HL-60 (cell line): ENCODE measurements at regions not wholly inside any gene's neighbourhood (a gene's known extent, or its start where the extent isn't known, plus 50 kb on each side); places are given as distances from the start of the nearest gene placed in this dataset.

ENCODE experiments used
- POLR2AphosphoS5 ChIP-seq: IDR thresholded peaks from 2 replicates; pipeline ENCODE4 v1.6.1; 2012; ENCODE audit warnings: low read depth
- SPI1 ChIP-seq: IDR thresholded peaks from 2 replicates; pipeline ENCODE4 v1.6.1; 2012; ENCODE audit warnings: low read depth, mild to moderate bottlenecking, borderline replicate concordance
- TF ChIP-seq, protein P1 (sequence below): IDR thresholded peaks from one replicate; pipeline ENCODE4 v1.5.1; 2011; ENCODE audit warnings: low read length, control low read depth, inconsistent platforms; ENCODE audit not compliant: insufficient read depth
- TF ChIP-seq, protein P2 (sequence below): IDR thresholded peaks from 2 replicates; pipeline ENCODE4 v1.6.1; 2012; ENCODE audit warnings: low read depth; ENCODE audit not compliant: insufficient replicate concordance

DNA sequence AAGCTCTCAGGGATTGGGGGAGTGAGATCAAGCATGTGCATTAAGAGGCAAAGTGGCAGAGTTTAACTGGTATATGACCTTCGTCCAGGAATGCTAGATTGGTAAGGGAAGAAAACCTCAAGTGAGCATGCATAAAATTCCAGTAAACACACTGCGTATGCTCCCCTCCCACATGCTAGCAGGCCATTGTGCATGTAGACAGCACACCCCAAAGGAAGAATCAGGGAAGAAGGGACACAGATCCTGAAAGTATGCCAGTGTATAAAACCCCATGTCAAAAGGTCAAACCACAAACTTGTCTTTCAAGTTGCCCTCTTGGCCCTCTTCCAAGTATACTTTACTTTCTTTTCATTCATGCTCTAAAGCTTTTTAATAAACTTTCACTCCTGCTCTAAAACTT is 405.2 kb upstream of the CNKSR2 start:
- TF ChIP-seq, protein P1, sequence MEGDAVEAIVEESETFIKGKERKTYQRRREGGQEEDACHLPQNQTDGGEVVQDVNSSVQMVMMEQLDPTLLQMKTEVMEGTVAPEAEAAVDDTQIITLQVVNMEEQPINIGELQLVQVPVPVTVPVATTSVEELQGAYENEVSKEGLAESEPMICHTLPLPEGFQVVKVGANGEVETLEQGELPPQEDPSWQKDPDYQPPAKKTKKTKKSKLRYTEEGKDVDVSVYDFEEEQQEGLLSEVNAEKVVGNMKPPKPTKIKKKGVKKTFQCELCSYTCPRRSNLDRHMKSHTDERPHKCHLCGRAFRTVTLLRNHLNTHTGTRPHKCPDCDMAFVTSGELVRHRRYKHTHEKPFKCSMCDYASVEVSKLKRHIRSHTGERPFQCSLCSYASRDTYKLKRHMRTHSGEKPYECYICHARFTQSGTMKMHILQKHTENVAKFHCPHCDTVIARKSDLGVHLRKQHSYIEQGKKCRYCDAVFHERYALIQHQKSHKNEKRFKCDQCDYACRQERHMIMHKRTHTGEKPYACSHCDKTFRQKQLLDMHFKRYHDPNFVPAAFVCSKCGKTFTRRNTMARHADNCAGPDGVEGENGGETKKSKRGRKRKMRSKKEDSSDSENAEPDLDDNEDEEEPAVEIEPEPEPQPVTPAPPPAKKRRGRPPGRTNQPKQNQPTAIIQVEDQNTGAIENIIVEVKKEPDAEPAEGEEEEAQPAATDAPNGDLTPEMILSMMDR: no peak
- TF ChIP-seq, protein P2, sequence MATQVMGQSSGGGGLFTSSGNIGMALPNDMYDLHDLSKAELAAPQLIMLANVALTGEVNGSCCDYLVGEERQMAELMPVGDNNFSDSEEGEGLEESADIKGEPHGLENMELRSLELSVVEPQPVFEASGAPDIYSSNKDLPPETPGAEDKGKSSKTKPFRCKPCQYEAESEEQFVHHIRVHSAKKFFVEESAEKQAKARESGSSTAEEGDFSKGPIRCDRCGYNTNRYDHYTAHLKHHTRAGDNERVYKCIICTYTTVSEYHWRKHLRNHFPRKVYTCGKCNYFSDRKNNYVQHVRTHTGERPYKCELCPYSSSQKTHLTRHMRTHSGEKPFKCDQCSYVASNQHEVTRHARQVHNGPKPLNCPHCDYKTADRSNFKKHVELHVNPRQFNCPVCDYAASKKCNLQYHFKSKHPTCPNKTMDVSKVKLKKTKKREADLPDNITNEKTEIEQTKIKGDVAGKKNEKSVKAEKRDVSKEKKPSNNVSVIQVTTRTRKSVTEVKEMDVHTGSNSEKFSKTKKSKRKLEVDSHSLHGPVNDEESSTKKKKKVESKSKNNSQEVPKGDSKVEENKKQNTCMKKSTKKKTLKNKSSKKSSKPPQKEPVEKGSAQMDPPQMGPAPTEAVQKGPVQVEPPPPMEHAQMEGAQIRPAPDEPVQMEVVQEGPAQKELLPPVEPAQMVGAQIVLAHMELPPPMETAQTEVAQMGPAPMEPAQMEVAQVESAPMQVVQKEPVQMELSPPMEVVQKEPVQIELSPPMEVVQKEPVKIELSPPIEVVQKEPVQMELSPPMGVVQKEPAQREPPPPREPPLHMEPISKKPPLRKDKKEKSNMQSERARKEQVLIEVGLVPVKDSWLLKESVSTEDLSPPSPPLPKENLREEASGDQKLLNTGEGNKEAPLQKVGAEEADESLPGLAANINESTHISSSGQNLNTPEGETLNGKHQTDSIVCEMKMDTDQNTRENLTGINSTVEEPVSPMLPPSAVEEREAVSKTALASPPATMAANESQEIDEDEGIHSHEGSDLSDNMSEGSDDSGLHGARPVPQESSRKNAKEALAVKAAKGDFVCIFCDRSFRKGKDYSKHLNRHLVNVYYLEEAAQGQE: no peak
- TF ChIP-seq POLR2AphosphoS5 (no peak), SPI1 (no peak)
